ENCODE measurements at regions not wholly inside any gene's neighbourhood (a gene's known extent, or its start where the extent isn't known, plus 50 kb on each side); places are given as distances from the start of the nearest gene placed in this dataset.

DNA sequence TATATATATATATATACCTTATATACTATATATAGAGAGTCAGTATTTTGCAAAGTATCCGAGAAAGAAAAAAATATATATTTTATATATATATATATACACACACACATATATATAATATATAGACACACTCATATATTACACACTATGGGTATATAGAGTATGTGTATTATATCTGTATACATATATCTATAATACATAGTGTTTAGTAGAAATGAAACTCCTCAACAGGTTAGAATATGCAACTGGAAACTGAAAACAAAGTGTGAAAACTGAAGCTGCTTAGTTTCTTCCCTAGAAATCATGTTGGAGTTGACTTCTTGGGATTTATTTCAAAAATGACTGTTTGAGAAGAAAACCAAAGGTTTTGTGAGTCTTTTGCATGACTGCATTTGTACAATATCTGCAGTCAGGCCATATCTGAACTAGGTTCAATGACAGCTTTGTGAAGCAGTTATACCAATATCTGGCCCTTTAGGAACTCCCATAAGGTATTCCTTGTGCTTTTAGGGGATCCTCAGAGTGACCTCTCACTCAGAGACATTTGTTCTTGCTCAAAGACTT lies 284.1 kb downstream of the CASP12 start:
- TF ChIP-seq, protein P1, sequence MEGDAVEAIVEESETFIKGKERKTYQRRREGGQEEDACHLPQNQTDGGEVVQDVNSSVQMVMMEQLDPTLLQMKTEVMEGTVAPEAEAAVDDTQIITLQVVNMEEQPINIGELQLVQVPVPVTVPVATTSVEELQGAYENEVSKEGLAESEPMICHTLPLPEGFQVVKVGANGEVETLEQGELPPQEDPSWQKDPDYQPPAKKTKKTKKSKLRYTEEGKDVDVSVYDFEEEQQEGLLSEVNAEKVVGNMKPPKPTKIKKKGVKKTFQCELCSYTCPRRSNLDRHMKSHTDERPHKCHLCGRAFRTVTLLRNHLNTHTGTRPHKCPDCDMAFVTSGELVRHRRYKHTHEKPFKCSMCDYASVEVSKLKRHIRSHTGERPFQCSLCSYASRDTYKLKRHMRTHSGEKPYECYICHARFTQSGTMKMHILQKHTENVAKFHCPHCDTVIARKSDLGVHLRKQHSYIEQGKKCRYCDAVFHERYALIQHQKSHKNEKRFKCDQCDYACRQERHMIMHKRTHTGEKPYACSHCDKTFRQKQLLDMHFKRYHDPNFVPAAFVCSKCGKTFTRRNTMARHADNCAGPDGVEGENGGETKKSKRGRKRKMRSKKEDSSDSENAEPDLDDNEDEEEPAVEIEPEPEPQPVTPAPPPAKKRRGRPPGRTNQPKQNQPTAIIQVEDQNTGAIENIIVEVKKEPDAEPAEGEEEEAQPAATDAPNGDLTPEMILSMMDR (IDR thresholded peaks at IDR 0.05), result no peak
- no peak for TF ChIP-seq POLR2A (IDR thresholded peaks at IDR 0.05)
